ENCODE measurements at regions not wholly inside any gene's neighbourhood (a gene's known extent, or its start where the extent isn't known, plus 50 kb on each side); places are given as distances from the start of the nearest gene placed in this dataset.

GRCh38 chr1:244960904-244961303, 96.6 kb upstream of the HNRNPU start:
- no peaks in the 10 kb centered on the region for H3K36me3 ChIP-seq
- WGBS, 2 donors: 89 to 93% methylated on average over 4 of the region's 4 CpGs
- peaks cover 0 to 24% (median 9%) of the 10 kb centered on the region in 4 donors for H3K4me1 ChIP-seq
- H3K9me3 ChIP-seq: no peaks in the 10 kb centered on the region
- no peak overlapping the region for H3K27ac ChIP-seq
- TF ChIP-seq EP300 (IDR thresholded peaks at IDR 0.05) (no peak), POLR2A (IDR thresholded peaks at IDR 0.05) (no peak)
- TF ChIP-seq, protein P1, sequence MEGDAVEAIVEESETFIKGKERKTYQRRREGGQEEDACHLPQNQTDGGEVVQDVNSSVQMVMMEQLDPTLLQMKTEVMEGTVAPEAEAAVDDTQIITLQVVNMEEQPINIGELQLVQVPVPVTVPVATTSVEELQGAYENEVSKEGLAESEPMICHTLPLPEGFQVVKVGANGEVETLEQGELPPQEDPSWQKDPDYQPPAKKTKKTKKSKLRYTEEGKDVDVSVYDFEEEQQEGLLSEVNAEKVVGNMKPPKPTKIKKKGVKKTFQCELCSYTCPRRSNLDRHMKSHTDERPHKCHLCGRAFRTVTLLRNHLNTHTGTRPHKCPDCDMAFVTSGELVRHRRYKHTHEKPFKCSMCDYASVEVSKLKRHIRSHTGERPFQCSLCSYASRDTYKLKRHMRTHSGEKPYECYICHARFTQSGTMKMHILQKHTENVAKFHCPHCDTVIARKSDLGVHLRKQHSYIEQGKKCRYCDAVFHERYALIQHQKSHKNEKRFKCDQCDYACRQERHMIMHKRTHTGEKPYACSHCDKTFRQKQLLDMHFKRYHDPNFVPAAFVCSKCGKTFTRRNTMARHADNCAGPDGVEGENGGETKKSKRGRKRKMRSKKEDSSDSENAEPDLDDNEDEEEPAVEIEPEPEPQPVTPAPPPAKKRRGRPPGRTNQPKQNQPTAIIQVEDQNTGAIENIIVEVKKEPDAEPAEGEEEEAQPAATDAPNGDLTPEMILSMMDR (IDR thresholded peaks at IDR 0.05): no peak
- DNase-seq (ENCODE audit: low spot score in 2 of 2): no peak
- no peaks in the 10 kb centered on the region for H3K27me3 ChIP-seq
- no peak overlapping the region for H3K4me3 ChIP-seq

- DNase-seq (ENCODE audit: low spot score in 2 of 2): no peak
- no peaks in the 10 kb centered on the region for H3K27me3 ChIP-seq
- no peaks in the 10 kb centered on the region for H3K36me3 ChIP-seq
- 79 to 82% methylated on average over 4 of the region's 4 CpGs for whole genome bisulfite sequencing, 2 donors
- peaks cover 0 to 8% (median 0%) of the 10 kb centered on the region in 4 donors for H3K4me1 ChIP-seq
- no peak overlapping the region for H3K4me3 ChIP-seq
- TF ChIP-seq, protein P1 (IDR thresholded peaks at IDR 0.05): no peak
- TF ChIP-seq EP300 (IDR thresholded peaks at IDR 0.05) (no peak), POLR2A (IDR thresholded peaks at IDR 0.05) (no peak)
- H3K27ac ChIP-seq: no peak overlapping the region
- H3K9me3 ChIP-seq: no peaks in the 10 kb centered on the region
These were observed 94.2 kb upstream of the HNRNPU start for GRCh38 chr1:244958593-244958992.

DNA sequence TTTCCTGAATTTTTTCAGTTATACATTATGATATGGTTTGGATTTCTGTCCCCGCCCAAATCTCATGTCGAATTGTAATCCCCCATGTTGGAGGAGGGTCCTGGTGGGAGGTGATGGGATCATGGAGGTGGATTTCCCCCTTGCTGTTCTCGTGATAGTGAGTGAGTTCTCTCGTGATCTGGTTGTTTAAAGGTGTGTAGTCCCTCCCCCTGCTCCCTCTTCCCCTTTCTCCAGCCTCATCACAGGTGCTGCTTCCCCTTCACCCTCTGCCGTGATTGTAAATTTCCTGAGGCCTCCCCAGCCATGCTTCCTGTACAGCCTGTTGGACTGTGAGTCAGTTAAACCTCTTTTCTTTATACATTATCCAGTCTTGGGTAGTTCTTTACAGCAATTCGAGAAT, 93.2 kb upstream of the HNRNPU start:
- H3K4me1 ChIP-seq: peaks cover 0 to under 1% (median 0%) of the 10 kb centered on the region in 4 donors
- no peaks in the 10 kb centered on the region for H3K36me3 ChIP-seq
- H3K27me3 ChIP-seq: no peaks in the 10 kb centered on the region
- no peak overlapping the region for H3K4me3 ChIP-seq
- DNase-seq (ENCODE audit: low spot score in 2 of 2): no peak
- TF ChIP-seq, protein P1 (IDR thresholded peaks at IDR 0.05): no peak
- TF ChIP-seq POLR2A (IDR thresholded peaks at IDR 0.05): no peak
- TF ChIP-seq EP300 (IDR thresholded peaks at IDR 0.05): no peak
- 67 to 83% methylated on average over 6 of the region's 6 CpGs for WGBS, 2 donors
- no peaks in the 10 kb centered on the region for H3K9me3 ChIP-seq
- H3K27ac ChIP-seq: no peak overlapping the region

DNA sequence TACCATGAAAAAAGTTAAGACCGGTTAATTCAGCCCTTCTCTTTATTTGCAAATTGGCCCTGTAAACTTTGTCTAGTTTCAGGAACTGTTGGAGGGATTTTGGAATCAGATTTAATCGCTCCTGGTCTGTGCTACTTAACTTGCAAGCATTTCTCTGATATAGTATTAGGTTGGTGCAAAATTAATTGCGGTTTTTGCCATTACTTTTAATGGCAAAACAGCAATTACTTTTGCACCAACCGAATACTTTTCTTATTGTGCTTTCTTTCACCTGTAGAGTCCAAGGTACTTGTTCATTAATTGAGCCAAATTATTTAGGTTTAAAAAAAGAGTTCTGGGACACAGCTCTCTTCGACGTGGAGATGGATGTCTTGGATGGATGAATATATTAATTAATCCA, 92.8 kb upstream of the HNRNPU start:
- TF ChIP-seq POLR2A (IDR thresholded peaks at IDR 0.05) (no peak), EP300 (IDR thresholded peaks at IDR 0.05) (no peak)
- TF ChIP-seq, protein P1 (IDR thresholded peaks at IDR 0.05): no peak
- H3K27ac ChIP-seq: no peak overlapping the region
- no peak overlapping the region for H3K4me3 ChIP-seq
- 93 to 94% methylated on average over 6 of the region's 6 CpGs for WGBS, 2 donors
- no peaks in the 10 kb centered on the region for H3K27me3 ChIP-seq
- H3K36me3 ChIP-seq: no peaks in the 10 kb centered on the region
- DNase-seq (ENCODE audit: low spot score in 2 of 2): no peak
- no peaks in the 10 kb centered on the region for H3K4me1 ChIP-seq
- no peaks in the 10 kb centered on the region for H3K9me3 ChIP-seq

DNA sequence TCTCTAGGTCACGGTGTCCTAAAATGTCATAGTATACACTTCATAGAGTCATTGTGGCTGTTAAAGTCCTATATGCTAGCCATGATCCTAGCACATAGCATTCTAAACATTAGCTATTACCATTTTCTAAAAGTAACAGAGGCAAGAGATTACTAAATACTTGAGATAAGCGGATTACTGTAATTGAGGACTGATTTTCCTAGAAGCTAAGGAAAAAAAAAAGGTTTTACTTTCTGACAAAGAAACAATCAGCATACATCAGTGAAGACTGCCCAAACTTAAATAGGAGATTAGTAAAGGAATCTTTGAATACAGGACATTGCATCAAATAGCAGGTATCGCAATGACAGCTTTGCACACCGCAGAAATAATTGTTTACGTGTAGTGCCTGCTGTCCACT, 91.3 kb upstream of the HNRNPU start:
- H3K27me3 ChIP-seq: no peaks in the 10 kb centered on the region
- no peaks in the 10 kb centered on the region for H3K4me1 ChIP-seq
- no peaks in the 10 kb centered on the region for H3K9me3 ChIP-seq
- H3K27ac ChIP-seq: no peak overlapping the region
- DNase-seq (ENCODE audit: low spot score in 2 of 2): no peak
- WGBS, 2 donors: 93 to 95% methylated on average over 5 of the region's 5 CpGs
- TF ChIP-seq EP300 (IDR thresholded peaks at IDR 0.05): no peak
- no peak for TF ChIP-seq POLR2A (IDR thresholded peaks at IDR 0.05)
- TF ChIP-seq, protein P1 (IDR thresholded peaks at IDR 0.05): no peak
- H3K36me3 ChIP-seq: no peaks in the 10 kb centered on the region
- H3K4me3 ChIP-seq: no peak overlapping the region

Measured in tibial nerve (tissue), 4 donors.